Stimulated activated CD4-positive, alpha-beta T cell treated with anti-CD3 and anti-CD28 coated beads, Interleukin-12 subunit alpha, Interleukin-12 subunit beta, amount 100 ng/mL, for 48 hours (primary cell): ENCODE measurements at regions not wholly inside any gene's neighbourhood (a gene's known extent, or its start where the extent isn't known, plus 50 kb on each side); places are given as distances from the start of the nearest gene placed in this dataset.
"Not testable (repeated sequence)": the region's sequence is repeated elsewhere in the genome, so short reads cannot be mapped to it uniquely, and the experiment has no call there.

ENCODE experiments used
- DNase-seq, 3 donors: peaks; one replicate each; pipeline ENCODE4 v3.0.0-alpha.2; 2020; ENCODE audit warnings: low read depth in 2 of 3, low spot score in 1 of 3

DNA sequence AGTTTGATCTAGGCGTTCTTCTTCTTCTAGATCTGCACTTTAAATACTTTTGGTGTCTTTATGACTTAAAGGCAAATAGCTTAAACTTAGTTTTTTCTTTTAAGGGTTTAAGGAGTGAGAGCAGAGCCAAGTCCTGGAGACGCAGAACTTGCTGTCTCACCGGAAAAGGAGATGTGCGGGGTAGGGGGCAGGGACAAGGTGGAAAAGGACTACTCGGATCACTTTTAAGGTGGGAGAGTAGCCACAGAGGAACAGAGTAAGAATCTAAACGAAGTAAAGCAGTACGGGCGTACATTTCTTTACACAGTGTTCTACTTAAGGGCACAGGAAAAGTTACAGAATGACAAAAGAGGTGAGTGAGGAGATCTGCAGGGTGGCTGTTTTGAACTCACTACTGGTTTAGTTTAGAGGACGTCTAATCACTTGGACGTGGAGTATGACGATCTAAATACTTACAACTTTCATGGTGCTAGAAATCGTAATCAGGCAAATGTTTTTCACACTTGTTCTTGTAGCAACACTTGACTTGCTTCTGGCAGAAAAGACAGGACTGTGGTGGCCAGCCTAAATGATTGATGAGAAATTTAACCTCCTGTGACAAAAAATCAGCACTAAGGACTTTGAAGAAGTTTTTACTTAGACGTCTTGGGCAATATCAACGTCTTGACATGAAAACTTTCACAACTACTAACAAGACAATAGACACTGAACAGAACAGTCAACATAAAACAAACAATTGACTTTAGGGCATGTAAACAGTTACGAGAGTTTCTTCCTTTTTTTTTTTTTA, 127.0 kb downstream of the ART5 start:
- not testable (repeated sequence) for DNase-seq

- not testable (repeated sequence) for DNase-seq
Observed at GRCh38 chr11:3513311-3513710, 128.5 kb downstream of the ART5 start.

- not testable (repeated sequence) for DNase-seq
Observed at GRCh38 chr11:3512751-3513150, 129.0 kb downstream of the ART5 start.

DNA sequence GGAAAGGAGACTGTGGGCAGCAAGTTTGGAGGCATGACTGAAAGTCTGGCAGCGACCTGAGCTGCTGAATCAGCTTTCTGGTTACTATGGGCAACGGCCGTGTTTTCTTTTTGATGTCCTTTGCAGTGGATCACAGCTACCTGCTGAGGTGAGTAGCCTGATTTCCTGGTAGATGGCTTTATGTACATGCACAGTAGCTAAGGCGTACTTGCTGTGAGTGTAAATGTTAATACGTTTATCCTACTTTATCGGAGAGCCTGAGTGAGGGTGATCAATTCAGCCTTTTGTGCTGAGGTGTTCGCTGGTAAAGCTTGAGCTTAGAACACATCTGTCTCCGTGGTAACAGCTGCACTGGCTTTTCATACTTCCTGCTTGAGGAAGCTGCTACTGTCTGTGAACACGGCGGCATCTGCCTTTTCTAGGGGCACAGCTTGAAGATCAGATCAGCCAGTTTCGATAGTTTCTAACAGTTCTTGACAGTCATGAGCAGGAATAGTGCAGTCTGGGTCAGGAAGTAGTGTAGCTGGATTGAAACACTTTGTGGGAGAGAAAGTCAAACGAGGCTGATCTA, 129.6 kb downstream of the ART5 start:
- peak in 2 of 3 donors; percentile 3 to 24 for DNase-seq

GRCh38 chr11:3511416-3512132, 130.2 kb downstream of the ART5 start:
- DNase-seq = not testable (repeated sequence)

DNA sequence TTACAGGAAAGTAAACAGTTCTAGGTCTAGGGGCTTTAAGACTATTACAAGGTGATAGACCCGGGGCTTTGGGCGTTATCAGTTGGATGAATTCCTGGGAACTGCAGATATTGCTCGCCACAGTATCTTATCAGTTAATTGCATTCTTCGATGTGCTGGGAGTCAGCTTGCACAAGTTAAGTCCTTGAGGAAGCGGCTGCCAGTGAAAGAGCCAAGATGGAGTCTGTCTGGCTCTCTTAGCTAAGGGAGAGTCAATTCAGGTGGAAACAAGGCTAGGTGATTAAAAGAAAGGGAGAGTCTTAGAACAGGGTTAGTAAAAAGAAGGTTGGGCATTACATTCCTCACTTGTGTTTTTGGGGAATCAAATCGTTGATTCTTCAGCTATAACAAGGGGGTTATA, 130.6 kb upstream of the ZNF195 start:
- DNase-seq = not testable (repeated sequence)

GRCh38 chr11:3499198-3499597, 120.3 kb upstream of the ZNF195 start:
- DNase-seq = not testable (repeated sequence)

DNA sequence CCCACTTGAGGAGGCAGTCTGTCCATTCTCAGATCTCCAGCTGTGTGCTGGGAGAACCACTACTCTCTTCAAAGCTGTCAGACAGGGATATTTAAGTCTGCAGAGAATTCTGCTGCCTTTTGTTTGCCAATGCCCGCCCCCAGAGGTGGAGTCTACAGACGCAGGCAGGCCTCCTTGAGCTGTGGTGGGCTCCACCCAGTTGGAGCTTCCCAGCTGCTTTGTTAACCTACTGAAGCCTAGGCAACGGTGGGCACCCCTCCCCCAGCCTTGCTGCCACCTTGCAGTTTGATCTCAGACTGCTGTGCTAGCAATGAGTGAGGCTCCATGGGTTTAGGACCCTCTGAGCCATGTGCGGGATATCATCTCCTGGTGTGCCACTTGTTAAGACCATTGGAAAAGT, 119.4 kb upstream of the ZNF195 start:
- not testable (repeated sequence) for DNase-seq

DNA sequence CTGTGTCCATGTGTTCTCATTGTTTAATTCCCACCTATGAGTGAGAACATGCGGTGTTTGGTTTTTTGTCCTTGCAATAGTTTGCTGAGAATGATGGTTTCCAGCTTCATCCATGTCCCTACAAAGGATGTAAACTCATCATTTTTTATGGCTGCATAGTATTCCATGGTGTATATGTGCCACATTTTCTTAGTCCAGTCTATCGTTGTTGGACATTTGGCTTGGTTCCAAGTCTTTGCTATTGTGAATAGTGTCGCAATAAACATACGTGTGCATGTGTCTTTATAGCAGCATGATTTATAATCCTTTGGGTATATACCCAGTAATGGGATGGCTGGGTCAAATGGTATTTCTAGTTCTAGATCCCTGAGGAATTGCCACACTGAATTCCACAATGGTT, 114.2 kb upstream of the ZNF195 start:
- DNase-seq = not testable (repeated sequence)

- not testable (repeated sequence) for DNase-seq
Observed at GRCh38 chr11:3488003-3488402, 109.1 kb upstream of the ZNF195 start.

- not testable (repeated sequence) for DNase-seq
Observed at GRCh38 chr11:3485737-3486136, 106.8 kb upstream of the ZNF195 start.

DNA sequence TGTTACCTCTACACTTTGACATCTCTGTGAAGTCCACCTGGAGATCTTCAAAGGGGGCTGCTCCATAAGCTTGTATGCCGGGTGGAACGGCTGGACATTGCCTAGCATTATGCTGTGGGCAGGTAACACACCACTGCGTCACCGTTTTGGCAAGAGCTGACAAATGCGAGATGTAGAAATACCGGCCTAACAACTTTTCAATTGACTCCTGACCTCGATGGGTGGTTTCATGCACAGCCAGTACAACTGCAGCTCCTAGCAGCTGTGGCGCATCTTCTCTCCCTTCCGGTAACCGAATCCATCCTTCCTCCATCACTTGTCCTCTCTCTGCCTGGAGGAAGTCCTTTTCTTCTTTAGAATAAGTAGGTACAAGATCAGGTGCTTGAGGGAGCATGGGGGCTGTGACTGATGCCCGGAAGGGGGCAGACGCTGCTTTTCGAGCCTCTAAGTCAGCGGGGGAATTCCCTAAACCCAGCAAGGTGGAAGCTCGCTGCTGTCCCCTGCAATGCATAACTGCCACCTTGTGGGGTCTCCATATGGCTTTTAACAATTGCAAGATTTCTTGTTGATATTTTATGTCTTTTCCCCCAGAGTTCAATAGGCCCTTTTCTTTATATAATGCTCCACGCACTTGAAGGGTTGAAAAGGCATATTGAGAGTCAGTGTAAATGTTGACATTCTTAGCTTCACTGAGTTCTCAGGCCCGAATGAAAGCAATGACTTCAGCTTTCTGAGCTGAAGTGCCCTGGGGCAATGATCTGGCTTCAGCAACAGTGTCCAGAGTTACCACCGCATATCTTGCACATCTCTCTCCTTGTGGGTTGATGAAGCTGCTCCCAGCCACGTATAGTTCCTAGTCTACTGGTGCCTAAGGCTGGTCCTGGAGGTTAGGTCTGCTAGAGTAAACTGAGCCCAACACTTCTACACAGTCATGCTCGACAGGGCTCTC, 98.3 kb upstream of the ZNF195 start:
- DNase-seq = not testable (repeated sequence)

DNA sequence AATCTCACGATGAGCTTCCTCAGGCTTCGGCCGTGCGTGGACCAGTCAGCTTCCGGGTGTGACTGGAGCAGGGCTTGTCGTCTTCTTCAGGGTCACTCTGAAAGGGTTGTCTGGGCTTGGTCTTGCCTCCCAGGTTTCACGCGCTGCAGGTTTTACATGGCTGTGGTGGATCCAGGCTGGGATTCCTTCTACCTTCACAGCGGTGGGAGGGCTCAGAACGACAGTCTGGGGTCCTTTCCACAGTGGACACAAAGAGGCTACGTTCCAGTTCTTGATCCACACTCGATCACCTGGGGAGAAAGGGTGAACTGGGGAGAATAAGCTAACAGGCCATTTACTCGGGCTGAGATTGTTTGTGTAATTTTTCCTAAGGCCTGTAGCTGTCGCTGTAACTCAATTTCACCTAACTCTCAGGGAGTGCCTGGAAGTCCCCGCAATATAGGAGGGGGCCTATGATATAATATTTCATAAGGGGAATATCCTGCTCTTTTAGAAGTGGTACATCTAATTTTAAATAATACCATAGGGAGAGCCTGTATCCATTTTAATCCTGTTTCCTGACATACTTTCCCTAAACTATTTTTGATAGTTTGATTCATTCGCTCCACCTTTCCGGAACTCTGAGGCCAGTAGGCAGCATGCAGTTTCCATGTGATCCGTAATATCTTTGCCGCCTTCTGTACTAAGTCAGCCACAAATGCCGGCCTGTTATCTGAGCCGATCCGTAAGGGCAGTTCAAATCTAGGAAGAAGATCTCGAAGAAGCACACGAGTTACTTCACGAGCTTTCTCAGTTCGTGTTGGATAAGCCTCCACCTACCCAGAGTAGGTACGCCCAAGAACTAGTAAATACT, 97.4 kb upstream of the ZNF195 start:
- DNase-seq = not testable (repeated sequence)

- DNase-seq = not testable (repeated sequence)
Observed at GRCh38 chr11:3468963-3469362, 90.0 kb upstream of the ZNF195 start.

GRCh38 chr11:3467599-3467998, 88.7 kb upstream of the ZNF195 start:
- DNase-seq = not testable (repeated sequence)

- not testable (repeated sequence) for DNase-seq
Observed at GRCh38 chr11:3455666-3456065, 76.7 kb upstream of the ZNF195 start.

DNA sequence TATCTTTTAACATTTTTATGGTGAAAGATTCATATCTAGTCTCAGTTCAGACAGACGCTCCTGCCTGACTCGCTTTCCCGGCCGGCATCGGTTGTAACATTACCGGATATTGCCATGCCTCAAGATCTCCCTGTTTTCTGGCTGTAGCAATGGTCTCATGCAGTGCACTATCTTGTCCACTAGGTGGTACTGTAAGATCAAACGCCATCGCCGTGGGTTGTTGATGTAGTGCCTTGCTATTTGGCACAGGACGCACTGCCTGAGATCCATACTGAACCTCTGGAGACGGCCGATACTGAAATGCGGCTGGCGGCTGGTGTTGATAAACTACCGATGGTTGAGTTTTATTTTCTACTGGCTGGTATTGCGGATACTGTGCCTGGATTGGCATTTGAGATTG, 75.9 kb upstream of the ZNF195 start:
- peak; percentile 32 to 42 (median 34) for DNase-seq

- not testable (repeated sequence) for DNase-seq
Observed at GRCh38 chr11:3453596-3454256, 74.8 kb upstream of the ZNF195 start.

DNA sequence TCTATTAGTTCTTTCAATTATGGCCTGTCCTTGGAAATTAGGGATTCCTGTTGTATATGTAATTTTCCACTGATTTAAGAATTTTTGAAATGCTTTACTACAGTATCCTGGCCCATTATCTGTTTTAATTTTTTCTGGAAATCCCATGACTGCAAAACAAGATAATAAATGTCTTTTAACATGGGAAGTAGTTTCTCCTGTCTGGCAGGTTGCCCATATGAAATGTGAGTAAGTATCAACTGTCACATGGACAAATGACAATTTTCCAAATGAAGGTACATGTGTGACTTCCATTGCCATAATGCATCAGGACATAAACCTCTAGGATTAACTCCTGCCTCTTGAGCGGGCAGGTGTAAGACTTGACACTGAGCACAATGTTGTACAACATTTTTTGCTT, 71.9 kb upstream of the ZNF195 start:
- not testable (repeated sequence) for DNase-seq
